GM10266 (cell line): ENCODE measurements at regions not wholly inside any gene's neighbourhood (a gene's known extent, or its start where the extent isn't known, plus 50 kb on each side); places are given as distances from the start of the nearest gene placed in this dataset.

ENCODE experiments used
- DNase-seq: peaks from one replicate; pipeline ENCODE4 v3.0.0; 2012; ENCODE audit errors: extremely low spot score
- CTCF ChIP-seq: IDR thresholded peaks from 2 replicates; pipeline ENCODE4 v1.5.1; 2012; ENCODE audit warnings: mild to moderate bottlenecking, low read depth; ENCODE audit not compliant: control insufficient read depth, insufficient read depth; ENCODE audit errors: missing control alignments

GRCh38 chr11:15412054-15412453 is 297.3 kb downstream of the INSC start:
- no peak for TF ChIP-seq CTCF
- no peak for DNase-seq

DNA sequence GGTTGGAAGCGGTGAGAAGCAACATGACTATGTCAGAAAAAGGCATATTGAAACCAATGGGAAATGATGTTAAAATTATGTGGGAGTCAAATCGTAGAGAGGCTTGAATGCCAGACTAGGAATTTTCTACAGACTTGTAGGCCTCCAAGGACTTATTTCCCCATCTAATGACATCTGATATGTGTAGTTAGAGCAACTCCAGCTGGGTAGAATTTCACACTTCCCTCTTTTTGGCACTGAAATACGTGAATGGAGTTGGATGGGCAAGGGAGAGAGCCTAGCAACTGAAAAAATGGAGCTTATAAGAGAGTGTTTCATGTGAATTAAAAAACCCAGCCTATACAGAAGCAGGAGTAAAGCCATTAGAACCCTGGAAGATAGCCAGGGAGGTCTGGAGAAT is 304.2 kb downstream of the INSC start:
- TF ChIP-seq CTCF: no peak
- DNase-seq: no peak

- no peak for TF ChIP-seq CTCF
- no peak for DNase-seq
These were observed 305.0 kb downstream of the INSC start for GRCh38 chr11:15419696-15420095.

DNA sequence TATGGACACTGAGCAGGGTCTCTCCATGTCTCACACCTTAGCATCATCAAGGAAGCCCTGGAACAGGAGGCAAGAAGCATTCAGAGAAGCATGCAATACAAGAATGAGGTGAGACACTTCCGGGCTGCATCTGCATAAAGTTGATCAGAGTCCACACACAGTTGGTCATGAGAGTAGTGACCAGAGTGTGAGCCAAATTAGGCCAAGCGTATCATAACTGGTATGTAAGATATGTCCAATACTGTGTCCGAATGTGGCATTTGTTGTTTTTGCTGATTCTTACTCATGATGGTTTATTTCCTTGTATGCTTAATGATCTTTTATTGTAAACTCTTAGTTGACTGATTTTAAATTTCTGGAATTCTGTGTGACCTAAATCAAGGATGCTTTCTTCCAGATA is 315.7 kb downstream of the INSC start:
- no peak for DNase-seq
- TF ChIP-seq CTCF: no peak

GRCh38 chr11:15434529-15434928 is 319.8 kb downstream of the INSC start:
- DNase-seq: no peak
- TF ChIP-seq CTCF: no peak

GRCh38 chr11:15446315-15446714 is 331.6 kb downstream of the INSC start:
- no peak for TF ChIP-seq CTCF
- DNase-seq: no peak

DNA sequence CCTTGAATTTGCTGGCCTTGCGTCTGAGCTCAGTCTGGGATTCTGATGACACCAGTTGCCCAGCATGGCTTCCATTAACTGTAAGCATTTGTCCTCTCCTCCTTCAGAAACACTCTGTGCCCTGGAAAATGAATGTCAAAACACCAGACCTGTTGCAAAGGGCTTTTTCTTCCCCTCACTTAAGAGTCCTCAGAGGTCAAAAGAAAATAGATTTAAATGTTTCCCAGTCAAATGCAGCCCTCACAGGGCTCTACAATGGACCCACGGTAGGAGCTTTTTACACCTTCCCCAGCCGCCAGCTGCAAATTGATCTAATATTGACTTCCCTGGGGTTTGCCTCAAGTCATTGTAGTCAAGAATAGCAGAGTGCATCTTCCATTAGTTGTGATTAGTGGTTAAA is 332.2 kb downstream of the INSC start:
- DNase-seq: no peak
- TF ChIP-seq CTCF: no peak
